HG02852 (cell line): ENCODE measurements at regions not wholly inside any gene's neighbourhood (a gene's known extent, or its start where the extent isn't known, plus 50 kb on each side); places are given as distances from the start of the nearest gene placed in this dataset.

Experiments used
- ATAC-seq: cut with Tn5 transposase; IDR thresholded peaks from one replicate; pipeline ENCODE4 v1.9.1; 2021; ENCODE audit warnings: mild to moderate bottlenecking, moderate library complexity; ENCODE audit not compliant: unreplicated experiment

DNA sequence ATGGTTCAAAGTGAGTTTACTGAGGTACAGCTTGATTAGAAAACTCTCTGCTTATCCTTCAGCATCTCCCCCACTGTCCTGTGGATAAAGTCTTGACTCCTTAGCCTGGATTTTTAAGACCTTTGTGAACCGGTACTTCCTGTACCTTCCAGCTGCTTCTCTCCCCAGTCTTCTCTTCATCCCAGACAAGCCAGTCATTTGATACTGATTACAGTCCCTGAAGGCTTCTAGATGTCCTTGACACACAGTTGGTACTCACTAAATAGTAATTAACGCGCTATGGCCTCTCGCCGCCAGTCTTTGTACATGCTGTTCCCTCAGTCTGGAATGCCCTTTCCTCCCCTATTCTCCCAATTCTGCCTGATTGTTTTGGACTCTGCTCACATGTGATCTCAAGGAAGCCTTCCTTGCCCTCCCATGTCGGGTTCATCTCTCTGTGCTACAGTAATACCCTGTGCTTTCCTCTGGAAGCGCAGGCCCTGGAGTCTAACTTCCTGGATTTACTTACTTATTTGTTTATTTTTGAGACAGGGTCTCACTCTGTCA is 50.6 kb upstream of the PTGR2 start:
- no peak for ATAC-seq

DNA sequence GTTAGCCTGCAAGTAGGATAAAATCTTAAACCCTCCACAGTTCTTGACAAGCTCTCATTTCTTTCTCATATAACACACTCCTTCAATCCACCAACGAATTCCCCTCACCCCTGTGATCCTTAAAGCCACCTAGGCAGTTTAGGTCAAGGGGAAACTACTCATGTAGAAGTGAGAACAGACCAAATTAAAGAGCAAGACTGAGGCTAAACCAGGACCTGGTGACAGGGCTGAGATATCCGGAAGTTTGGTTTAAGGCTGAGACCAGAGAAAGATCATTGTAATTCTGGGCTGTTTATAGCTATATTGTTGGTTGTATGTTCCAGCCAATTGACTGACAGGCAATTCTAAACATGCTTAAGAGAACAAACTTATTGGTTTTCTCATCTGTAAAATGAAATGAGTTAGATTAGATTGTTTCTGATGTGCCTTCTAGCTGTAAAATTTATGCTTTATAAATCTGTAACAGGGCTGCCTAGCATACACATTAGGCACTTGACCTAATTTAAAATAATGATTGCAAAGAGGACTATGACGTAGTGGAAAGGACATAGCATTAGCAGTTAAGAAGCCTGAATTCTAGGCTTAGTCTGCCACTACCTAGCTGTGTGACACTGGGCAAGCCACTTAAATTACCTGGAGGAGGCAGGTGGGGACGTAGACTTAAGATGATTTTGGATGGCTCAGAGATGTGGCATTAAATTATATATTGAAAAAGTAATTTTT is 53.9 kb upstream of the PTGR2 start:
- ATAC-seq: no peak

DNA sequence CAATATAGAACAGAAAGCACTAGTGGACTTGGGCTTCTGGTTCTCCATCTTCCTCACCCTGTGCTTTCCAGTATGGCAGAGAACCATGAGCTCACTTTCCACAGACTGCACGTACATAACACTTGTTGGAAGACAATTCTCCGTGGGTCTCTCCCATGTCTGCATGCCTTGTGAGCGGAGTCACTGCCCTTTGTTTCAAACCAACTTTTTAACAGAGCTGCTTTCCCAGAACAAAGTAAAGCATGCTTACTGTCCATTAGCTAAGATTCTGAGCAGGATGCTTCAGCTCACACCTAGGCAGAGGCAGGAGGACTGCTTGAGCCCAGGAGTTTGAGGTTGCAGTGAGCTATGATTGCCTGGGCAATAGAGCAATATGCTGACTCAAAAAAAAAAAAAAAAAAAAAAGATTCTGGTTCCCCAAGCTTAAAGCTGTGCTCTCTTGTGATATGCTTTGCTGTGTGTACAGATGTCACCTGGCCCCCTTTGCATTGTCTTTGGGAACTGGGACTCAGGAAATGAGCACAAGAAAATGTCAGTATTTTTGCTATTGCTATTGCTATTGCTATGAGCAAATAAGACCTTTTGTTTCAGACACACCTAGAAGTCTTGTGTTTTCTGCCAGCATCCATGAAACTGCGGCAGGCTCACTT is 54.6 kb upstream of the PTGR2 start:
- no peak for ATAC-seq

DNA sequence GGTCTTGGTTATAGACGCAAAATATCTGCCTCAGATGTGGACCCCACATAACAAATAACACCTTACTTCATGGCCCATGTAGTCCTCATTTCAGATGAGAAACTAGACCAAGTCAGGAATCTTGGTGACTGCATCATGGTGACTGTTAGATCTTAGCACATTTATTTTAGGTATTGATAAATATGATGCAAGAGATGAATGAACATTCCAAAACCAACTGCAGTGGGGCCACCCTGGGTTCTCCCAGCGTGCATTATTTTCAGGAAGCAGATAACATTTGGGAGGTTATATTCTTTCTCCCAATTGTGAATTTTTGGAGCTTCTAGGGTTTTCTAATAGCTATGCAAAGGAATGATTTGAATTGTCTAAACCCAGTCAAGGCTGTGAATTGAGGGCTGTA is 55.2 kb upstream of the PTGR2 start:
- ATAC-seq: no peak

DNA sequence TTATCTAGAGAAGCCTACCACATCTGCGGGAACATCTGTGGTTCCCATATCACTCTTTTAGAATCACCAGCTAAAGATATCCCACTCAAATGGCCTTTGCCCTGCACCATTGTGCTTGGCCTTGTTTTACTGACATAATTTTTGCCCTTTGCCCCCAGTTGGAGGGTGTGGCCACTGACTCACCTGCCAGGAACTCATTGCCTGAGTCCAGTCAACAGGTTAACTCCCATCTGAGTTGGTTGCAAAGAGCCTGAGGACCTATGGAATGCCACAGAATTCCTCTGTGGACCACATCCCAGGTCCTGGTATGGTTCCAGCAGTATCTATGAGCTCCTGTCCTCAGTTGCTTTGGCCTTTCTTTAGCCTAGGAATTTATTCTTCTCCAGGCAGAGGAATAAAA is 55.7 kb upstream of the PTGR2 start:
- no peak for ATAC-seq

DNA sequence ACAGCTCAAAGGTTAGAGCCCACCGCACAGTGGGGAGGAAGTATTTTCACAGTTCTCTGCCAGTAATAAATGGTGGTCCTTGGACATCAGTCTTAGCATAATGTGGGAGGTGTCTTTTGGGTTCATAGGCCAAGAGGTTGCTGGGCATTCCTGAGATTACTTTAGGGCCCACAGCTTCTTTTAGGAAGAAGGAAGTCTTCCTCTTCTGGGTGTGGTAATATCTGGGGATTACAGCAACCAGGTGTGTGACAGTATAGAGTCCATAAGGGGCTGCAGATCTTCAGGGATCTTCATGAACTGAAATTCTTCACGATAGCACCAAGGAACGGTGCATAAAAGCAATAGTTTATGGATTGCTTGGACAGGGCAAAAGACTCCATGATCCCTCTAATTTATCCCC is 56.2 kb upstream of the PTGR2 start:
- ATAC-seq: no peak

DNA sequence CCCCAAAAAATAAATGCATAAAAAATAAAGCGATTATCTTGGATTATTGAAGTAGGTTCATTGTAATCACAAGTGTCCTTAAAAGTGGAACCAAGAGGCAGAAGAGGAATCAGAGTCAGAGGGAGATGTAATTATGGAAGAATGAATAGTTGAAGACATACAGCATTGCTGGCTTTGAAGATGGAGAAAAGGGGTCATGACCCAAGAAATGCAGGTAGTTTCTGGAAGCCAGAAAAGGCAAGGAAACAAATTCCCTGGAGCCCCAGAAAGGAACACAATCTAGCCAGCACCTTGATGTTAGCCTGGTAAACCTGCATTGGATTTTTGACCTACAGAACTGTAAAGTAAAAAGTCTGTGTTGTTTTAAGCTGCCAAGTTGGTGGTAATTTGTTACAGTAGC is 57.5 kb upstream of the PTGR2 start:
- ATAC-seq: no peak

DNA sequence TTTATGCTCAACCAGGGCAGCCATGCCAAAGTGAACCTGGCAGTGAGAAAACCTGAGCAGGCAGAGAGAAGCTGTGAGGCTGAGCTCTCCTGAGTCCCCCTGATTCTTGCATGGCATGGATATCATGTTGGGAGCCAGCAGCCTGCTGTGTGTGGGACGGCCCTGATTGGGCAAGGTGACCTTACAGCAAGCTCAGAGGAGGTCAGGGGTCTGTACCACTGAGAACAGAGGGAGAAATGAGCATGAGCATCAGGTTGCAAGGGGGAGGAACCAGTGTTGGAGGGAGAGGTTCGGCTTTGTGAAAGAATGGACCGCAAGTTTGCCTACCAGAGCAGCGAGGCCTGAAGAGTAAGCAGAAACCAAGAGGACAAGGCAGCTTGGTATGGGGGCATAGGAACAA is 59.1 kb upstream of the PTGR2 start:
- ATAC-seq: no peak

DNA sequence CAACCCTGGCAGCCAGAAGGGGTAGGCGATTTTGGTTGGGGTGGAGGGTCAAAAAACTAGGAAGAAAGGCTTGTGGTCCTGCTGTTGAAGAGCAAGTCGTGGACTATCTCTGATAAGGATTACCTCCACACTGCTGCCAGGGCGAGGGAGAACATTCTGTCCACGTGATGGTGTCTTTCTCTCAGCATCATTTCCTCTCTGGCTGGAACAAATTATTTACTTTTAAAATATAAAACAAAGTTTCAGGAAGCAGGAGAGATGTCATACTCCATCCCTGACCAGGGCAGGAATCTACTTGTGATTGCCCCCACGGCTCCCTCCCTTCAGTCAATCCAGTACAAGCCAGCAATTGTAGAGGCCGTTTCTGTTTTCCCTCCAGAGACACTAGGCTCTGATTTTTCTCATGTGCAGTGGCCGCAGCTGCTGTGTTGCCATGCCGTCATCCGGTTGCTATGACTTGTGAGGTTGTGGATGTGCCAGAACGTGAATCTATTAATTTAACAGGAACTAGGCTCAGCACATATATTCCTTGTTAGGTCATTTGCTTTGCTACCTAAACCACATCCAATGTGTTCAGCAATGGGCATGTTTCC is 61.5 kb upstream of the PTGR2 start:
- no peak for ATAC-seq

DNA sequence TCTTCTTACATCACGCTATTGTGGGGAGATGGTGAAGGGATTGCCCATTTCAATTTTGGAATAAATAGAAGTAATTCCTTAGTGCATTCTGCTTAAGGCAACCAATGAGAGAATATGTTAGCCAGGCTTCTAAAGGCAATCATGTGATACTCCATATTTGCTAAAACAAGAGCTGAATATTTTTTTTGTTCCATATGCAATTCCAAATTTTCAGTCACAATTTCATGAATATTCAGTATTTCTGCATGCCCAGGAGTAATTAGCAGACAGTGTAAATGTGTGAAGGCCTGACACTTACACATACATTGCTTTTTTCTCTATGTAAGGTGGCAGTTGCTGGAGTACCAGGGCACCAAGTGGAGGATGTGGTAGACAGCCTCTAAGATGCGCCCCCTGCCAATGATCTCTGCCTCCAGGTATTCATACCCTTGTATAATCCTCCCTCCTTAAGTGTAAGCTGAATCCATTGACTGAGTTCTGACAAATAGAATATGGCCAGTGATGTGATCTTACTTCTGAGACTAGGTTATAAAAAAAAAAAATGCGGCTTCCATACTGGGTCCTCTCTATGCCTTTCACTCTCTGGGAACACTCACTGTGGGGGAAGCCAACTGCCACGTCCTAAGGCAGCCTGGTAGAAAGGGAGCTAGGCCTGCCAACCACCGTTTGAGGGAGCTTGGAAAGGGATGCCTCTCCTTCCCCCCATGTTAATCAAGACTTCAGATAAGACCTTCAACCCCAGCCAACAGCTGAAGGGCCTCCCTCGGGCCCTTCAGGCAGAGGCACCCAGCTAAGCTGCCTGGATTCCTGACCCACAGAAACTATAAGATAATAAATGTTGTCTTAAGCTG is 62.7 kb upstream of the PTGR2 start:
- ATAC-seq: no peak

DNA sequence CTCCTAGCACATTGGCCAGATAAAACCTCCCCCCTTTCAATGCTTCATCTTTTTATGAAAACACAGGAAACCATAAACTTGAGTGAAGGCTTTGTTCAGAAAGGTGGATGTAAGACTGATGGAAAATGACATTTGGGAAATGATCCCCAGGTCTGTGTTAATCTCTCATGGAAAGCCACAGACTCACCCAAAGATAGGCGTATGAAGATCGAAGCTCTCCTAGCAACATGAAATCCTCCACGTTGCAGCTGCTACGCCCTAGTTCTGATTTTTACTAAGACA is 63.4 kb upstream of the PTGR2 start:
- ATAC-seq: no peak

DNA sequence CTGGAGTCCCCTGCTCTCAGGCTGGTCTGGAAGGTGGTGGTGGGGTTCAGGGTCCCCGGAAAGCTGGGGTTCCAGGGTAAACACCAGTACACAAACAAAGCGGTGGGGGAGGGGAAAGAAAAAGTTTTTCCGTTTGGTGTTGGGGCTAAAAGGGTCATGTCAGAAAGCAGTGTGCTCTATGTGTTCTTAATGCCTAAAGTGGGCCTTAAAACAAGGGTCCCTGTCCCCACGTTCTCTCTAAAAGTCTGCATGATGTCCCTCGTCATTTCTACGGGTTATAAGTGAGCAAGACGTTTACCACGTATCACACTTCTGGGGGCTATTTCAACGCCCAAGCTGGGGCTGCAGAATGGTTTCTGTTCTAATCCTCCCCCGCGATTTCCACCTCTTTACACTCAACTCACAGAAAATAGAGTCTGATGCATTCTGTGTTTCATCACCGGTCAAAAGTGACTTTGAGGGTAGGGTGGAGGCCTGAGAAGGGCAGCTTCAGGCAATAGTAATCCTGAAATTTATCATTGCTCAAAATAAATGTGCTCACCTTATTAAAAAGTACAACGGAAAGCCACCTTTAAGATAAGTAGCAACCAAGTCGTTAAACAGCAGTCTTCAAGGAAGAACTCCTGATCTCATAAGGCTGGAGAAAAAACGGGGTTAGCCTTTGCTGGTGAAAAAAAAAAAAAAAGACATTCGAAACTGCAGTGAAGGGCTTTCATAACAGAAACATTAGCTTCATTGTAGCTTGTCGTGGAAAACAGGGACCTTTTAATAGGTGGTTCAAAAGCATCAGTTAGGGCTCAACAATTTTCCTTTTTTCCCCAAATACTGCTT is 63.9 kb upstream of the PTGR2 start:
- no peak for ATAC-seq

DNA sequence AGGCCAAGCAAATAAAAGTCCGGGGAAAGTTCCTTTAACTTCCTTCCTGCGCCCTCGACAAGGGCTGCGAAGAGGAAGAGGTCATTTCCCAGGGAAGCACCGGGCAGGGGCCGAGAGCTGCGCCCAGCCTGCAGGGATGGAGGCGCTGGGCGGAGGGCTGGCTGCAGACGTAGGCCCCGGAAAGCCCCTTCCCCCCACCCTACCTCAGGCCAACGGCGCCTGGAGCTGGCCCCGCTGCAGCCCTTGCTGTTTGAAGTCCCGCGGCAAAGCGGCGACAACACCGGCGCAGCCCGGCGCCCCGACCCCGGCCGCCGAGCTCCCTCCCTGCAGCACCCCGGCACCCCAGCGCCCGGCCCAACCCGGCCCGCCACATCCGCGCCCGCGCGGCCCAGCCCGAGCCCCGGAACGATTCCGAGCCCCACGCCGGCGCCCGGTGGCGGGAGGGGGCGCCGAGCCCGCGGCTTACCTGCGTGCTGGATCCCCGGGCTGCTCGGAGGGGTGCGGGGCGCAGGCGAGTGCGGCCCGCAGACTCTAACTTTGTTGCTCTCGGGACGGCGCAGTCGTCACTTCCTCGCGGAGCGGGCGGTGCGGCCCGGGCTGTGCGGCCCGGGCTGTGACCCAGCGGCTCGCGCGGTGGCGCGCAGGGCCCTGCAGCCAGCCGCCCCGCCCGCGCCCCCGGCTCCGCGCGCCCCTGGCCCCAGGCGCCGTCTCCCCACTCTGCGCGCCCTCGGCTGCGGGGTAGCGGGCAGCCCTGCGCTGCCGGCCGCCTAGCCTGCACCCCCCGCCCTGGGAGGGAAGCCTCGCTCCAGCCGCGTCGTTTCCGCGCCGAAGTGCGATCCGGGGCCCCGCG is 64.8 kb upstream of the PTGR2 start:
- ATAC-seq: peak; percentile 42

DNA sequence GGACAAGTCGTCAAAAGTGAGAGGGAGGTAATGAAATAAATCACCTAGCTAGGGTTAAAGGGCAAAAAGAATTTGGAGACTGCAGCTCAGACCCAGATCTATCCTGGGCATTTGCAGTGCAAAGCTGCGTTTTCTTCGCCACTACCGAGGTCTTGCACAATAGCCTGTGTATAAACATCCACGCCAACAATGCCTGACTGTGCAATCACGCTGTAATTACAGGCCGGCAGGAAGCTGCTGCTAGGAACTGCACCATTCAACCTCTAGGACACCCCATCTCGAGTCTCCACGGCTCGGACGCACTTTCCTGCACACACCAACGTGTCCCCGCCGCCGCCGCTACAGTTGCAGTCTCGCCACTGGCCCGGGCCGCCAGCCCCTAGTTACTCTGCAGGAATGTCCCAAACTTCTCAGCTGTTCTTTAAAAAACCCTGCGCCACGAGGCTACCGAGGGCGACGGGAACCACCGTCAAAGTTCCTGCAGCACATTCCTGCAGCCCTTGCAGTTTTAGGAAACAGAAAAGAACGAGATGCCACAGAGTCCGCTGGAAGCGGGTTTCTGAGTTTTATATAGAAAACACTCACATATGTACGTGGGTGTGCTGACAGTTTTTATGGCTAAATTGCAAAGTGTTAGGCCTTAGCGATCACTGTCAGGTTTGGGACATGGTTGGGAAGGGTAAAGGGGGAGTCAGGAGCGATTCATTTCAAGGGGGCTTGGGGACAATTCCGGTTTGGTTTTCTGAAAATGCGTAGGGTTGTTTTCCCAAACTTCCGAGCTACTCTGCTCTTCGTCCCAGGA is 65.6 kb upstream of the PTGR2 start:
- no peak for ATAC-seq

DNA sequence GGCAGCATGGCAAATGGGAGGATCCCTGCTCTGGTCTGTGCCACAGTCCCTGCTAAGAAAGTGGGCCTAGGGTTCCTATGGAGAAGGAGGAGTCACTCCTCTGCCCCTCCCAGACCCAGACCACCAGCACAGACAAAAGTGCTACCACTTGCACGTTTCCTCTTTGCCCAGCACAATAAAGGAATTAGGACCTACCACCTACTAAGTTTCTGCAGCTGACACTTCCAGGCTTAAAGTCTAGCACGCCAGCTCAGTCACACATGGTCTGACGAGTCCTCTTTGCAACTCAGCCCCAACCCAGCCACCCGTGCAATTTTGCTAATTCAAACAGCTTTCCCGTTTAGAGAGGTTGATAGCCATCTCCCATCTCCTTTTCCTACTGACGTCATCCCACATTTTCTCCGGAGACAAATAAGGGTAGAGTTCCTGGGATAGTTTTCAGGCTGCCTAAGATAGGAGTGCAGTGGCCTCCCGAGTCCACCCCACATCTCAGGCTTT is 66.2 kb upstream of the PTGR2 start:
- no peak for ATAC-seq

DNA sequence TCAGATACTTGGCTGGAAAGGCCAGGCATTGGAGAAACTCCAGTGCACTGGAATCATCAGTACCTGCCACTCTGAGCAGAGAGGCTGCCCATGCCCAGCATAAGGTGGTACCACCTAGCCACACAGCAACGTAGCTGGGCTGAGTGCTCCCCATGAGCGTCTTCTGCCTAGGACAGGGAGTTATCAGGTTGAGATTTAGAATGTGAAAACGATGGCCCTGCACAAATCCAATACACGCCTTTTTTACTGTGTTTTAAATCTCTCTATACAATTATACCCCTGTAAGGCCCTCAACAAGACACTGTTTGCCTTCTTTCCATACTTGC is 66.7 kb upstream of the PTGR2 start:
- ATAC-seq: no peak

DNA sequence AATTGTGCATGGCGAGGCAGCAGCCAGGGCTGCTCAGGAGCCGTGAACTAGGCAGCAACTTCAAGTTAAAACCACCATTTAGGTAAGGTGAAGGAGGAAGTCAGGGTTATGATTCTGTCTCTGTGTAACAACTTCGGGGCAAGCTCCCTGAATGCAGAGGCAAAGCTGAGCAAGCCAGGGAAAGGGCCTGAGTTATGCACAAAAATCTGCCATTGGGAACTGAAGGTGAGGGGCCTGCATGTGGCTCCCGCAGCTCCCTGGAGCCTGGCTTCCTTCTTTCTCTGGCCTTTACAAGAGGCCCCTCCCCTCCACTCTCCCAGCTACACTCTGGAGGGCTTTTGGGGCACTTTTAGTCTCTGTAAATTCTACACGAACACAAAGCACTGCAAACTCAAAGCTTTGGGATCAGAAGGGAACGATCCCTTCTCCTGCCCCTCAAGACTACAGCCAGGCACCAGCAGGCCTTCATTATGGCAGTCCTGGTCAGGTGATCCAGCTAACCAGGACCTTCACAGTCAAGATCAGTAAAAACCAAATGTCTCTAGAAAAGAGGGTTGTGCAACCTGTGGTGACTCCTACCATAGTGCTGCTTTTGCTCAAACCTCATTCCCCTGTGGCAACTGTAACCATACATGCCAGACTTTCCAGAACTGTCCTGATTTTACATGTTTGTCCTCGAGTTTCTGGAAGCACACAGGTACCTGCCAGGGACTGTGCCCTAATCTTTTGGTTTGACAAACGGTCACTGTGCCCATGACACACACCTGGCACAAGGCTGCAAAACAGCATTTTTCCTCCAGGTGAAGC is 67.2 kb upstream of the PTGR2 start:
- no peak for ATAC-seq

DNA sequence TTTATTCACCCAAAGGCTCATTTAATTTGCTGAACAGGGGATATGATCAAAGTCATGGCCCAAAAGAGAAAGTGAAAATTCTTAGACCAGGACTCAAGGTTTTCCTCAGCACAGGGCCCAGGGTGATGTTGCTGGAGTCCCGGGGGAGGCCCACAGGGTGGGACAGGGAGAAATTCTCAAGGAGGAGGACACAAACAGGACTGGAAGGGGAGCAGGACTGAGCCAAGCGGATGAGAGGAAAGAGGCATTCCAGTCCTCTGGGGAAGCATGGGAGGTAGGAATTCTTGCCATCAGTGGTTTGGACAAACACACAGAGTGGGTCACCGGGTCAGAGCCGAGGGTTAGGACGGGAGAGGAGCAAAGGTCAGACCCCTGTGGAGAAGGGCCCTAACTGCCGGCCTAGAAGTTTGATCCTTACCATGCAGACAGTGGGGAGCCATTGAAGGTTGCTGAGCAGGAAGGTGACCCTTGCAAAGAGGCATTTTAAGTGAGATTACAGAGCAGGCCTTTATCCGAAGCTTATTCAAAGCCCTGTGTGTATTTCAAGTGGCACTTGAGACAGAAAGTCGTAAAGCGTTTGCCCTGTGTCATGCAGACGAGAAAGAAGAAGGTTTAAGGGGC is 68.4 kb upstream of the PTGR2 start:
- ATAC-seq: no peak
